Spinal cord (tissue), 9 donors: ENCODE measurements at regions not wholly inside any gene's neighbourhood (a gene's known extent, or its start where the extent isn't known, plus 50 kb on each side); places are given as distances from the start of the nearest gene placed in this dataset.
"Not testable (repeated sequence)": the region's sequence is repeated elsewhere in the genome, so short reads cannot be mapped to it uniquely, and the experiment has no call there.

Experiments used
- DNase-seq, 6 donors: peaks; one replicate each; pipeline versions ENCODE4 v3.0.0 to v3.0.0-alpha.2; 2013 to 2015; ENCODE audit warnings: low spot score in 6 of 6, low read depth in 4 of 6
- H3K27ac ChIP-seq: one replicate; pipeline ENCODE4 v1.5.1; 2013; ENCODE audit warnings: low read depth, low read length, control low read depth
- H3K27me3 ChIP-seq: one replicate; pipeline ENCODE4 v1.6.1; 2013; ENCODE audit warnings: low read length; ENCODE audit not compliant: control insufficient read depth, insufficient read depth
- H3K36me3 ChIP-seq: one replicate; pipeline ENCODE4 v1.6.1; 2013; ENCODE audit warnings: low read length; ENCODE audit not compliant: control insufficient read depth, insufficient read depth
- H3K4me1 ChIP-seq: one replicate; pipeline ENCODE4 v1.6.1; 2013; ENCODE audit warnings: low read length; ENCODE audit not compliant: control insufficient read depth, insufficient read depth
- H3K4me3 ChIP-seq: one replicate; pipeline ENCODE4 v1.5.1; 2013; ENCODE audit warnings: low read depth, low read length, control low read depth
- H3K9me3 ChIP-seq: one replicate; pipeline ENCODE4 v1.6.1; 2013; ENCODE audit warnings: low read length; ENCODE audit not compliant: control insufficient read depth, insufficient read depth
- WGBS: methylation state at CpG from one replicate; pipeline ENCODE4 v1.1.5; 2013; ENCODE audit warnings: missing lambda C conversion rate; ENCODE audit not compliant: insufficient coverage; 5-methylcytosine and 5-hydroxymethylcytosine counted together
- donor health status: healthy.

DNA sequence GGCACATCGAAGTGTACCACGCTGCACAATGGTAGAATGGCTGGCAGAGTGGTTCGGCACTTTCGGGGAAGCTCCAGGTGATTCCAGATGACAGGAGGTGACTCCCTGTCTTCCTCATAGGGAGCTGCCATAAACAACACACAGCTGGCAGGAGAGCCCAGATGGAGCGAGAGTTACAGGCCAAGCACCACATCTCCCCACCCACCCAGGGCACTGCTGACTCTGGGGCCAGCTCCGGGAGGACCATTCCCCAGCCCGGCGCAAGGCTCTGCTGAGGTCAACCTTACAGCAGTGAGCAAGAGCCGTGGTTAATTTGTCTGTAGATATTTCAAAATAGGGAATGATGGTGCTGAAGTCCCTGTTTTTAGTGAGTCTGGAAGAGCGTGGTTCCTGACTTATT is 78.8 kb upstream of the HMGXB4 start:
- WGBS = 92% methylated on average over 5 of the region's 10 CpGs
- Histone ChIP-seq H3K36me3 (no peaks in the 10 kb centered on the region), H3K4me3 (no peak overlapping the region), H3K27ac (no peak overlapping the region), H3K9me3 (peaks cover 5% of the 10 kb centered on the region), H3K4me1 (no peaks in the 10 kb centered on the region), H3K27me3 (no peaks in the 10 kb centered on the region)
- DNase-seq = no peak

DNA sequence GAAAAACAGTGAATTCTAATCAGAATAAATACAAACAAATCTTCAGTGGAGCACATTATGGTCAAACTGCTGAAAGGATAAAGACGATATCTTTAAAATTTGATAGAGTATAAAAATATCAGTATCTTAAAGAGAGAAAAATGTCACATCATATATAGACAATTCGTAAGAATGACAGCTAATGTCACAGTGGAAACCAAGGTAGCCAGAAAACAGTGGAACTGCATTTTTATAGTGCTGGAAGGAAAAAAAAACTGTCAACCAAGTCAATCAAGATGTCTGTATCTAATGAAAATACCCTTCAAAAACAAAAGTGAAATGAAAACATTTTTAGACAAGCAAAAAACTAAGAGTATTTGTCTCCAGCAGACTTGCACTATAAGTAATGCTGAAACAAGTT is 73.4 kb upstream of the HMGXB4 start:
- H3K27ac ChIP-seq = no peak overlapping the region
- no peak for DNase-seq
- WGBS = no CpG with 5 or more reads among the region's 2 CpGs
- H3K36me3 ChIP-seq = no peaks in the 10 kb centered on the region
- no peaks in the 10 kb centered on the region for H3K27me3 ChIP-seq
- peaks cover under 1% of the 10 kb centered on the region for H3K9me3 ChIP-seq
- H3K4me1 ChIP-seq = no peaks in the 10 kb centered on the region
- no peak overlapping the region for H3K4me3 ChIP-seq

DNA sequence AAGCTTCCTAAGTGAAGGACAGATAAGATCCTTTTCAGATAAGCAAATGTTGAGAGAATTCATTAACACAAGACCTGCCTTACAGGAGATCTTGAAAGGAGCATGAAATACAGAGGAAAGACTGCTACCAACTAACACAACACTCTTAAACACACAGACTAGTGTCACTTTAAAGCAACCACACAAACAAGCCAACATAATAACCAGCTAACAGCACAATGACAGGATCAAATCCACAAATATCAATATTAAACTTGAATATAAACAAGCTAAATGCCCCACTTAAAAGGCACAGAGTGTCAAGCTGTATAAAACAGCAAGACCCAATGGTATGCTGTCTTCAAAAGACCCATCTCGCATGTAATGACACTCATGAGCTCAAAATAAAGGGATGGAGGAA is 70.8 kb upstream of the HMGXB4 start:
- no peak overlapping the region for H3K4me3 ChIP-seq
- H3K27ac ChIP-seq = no peak overlapping the region
- no peaks in the 10 kb centered on the region for H3K27me3 ChIP-seq
- WGBS = no CpG with 5 or more reads among the region's 1 CpG
- no peaks in the 10 kb centered on the region for H3K36me3 ChIP-seq
- peaks cover 2% of the 10 kb centered on the region for H3K9me3 ChIP-seq
- H3K4me1 ChIP-seq = no peaks in the 10 kb centered on the region
- no peak for DNase-seq

DNA sequence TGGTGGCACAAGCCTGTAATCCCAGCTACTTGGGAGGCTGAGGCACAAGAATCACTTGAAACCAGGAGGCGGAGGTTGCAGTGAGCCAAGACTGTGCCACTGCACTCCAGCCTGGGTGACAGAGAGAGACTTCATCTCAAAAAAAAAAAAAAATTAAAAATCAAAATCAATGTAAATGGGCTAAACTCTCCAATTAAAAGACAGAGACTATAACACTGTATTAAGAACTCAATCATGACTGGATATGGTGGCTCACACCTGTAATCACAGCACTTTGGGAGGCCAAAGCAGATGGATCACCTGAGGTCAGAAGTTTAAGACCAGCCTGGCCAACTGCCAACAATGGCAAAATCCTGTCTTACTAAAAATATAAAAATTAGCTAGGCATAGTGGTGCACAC is 68.4 kb upstream of the HMGXB4 start:
- not testable (repeated sequence) for H3K4me1 ChIP-seq, H3K4me3 ChIP-seq, H3K36me3 ChIP-seq, H3K9me3 ChIP-seq, H3K27ac ChIP-seq, H3K27me3 ChIP-seq, DNase-seq
- WGBS = no CpG with 5 or more reads among the region's 1 CpG

DNA sequence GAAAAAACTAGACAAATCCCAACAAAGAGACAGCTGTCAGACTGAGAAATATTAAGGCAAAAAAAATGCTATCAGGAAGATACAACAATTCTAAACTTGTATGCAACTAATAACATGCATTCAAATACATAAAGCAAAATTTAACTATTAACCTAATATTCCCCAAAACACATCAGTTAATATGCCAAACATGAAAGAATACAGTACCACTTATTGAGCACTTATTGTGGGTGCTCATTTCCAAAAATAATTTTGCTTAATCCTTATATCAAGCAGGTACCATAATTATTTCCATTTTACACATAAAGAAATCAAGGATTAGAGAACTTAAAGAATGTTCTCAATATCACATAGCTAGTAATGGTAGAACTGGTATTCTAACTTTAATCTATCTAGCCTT is 67.7 kb upstream of the HMGXB4 start:
- H3K4me3 ChIP-seq = no peak overlapping the region
- no peak overlapping the region for H3K27ac ChIP-seq
- H3K36me3 ChIP-seq = no peaks in the 10 kb centered on the region
- DNase-seq = no peak
- H3K4me1 ChIP-seq = no peaks in the 10 kb centered on the region
- peaks cover 2% of the 10 kb centered on the region for H3K9me3 ChIP-seq
- H3K27me3 ChIP-seq = no peaks in the 10 kb centered on the region

DNA sequence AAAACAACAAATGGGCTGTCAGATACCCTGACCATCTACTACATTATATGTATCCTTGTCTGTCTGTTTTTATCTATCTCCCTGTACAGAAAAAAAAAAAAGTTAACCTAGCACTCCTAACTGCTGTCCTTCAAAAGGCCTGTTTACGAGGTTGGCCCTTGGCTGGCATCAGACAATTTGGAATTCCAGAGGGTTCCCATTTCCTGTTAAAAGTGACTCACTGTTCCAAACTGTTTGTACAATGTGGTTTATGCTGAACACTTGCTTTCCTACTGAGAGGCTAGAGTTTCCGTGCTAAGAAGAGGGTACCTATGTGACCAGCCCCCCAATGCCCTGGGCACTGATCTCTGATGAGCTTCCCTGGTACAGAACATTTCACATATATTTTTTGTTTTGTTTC is 65.9 kb upstream of the HMGXB4 start:
- no CpG with 5 or more reads among the region's 2 CpGs for WGBS
- H3K9me3 ChIP-seq = peaks cover 2% of the 10 kb centered on the region
- H3K27me3 ChIP-seq = no peaks in the 10 kb centered on the region
- no peak for DNase-seq
- no peak overlapping the region for H3K27ac ChIP-seq
- H3K4me1 ChIP-seq = no peaks in the 10 kb centered on the region
- H3K36me3 ChIP-seq = no peaks in the 10 kb centered on the region
- no peak overlapping the region for H3K4me3 ChIP-seq

DNA sequence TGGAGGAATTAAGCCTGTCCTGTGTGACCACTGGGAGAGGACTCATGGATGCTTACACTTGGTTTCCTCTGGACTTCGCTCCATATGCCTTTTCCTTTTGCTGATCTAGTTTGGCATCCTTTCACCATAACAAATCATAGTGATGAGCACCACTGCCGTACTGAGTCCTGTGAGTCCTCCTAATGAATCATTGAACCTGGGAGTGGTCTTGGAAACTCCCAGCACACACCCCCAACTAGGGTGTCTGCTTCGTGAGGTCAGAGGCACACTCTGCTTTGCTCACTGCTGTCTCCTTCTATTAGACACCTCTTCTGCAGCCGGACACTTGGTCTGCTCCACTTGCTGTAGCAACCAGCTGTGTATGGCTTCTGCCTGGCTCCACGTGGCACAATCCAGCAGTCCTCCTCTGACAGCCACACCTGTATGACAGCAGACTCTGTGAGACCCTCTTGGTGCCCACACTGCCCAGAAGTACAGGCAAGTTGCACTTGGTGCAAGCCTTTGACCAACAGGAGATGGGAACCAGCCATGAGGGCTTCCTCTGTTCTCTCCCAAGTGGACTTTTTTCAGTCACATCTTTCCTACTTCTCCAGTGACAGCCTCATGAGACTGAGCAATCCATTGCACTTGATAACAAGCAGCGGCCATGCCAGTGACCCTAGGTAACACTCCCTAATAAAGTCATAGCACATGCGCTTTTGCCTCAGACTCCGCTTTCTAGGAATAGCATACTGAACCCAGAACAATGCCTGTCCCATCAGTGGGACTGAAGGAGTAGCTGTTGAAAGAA is 65.0 kb upstream of the HMGXB4 start:
- no peak overlapping the region for H3K4me3 ChIP-seq
- 78% methylated on average over 6 of the region's 8 CpGs for WGBS
- no peaks in the 10 kb centered on the region for H3K27me3 ChIP-seq
- no peak overlapping the region for H3K27ac ChIP-seq
- H3K4me1 ChIP-seq = no peaks in the 10 kb centered on the region
- no peak for DNase-seq
- H3K9me3 ChIP-seq = peaks cover 2% of the 10 kb centered on the region
- H3K36me3 ChIP-seq = no peaks in the 10 kb centered on the region

DNA sequence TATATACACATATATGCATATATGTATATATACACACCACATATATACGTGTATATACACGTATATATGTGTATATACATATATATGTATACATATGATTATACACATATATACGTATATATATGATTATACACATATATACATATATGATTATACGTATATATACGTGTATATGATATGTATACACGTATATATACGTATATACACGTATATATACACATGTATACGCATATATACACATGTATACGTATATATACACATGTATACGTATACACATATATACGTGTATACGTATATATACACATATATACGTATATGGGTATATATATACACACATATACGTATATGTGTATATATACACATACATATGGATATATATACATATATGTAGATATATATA is 62.1 kb upstream of the HMGXB4 start:
- Histone ChIP-seq H3K4me3 (no peak overlapping the region), H3K27me3 (no peaks in the 10 kb centered on the region), H3K27ac (no peak overlapping the region), H3K9me3 (no peaks in the 10 kb centered on the region), H3K36me3 (no peaks in the 10 kb centered on the region), H3K4me1 (no peaks in the 10 kb centered on the region)
- no CpG with 5 or more reads among the region's 15 CpGs for WGBS
- DNase-seq = no peak

DNA sequence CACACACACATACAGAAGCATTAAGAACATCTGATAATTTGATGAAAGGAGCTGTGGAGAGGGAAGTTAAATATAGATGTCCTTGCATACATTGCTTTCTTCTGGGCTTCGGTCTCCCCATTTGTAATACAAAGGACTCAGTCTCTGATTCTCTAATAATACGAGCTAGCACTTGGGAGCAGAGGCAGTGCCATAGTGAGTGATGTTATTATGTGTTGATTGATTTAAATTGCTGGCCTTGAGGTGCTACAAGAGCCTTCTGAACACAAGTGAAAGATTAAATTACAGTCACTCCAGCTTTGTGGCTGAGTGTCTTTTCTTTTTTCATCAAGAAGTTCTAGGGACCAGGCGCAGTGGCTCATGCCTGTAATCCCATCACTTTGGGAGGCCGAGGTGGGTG is 61.5 kb upstream of the HMGXB4 start:
- H3K27ac ChIP-seq = no peak overlapping the region
- H3K4me1 ChIP-seq = no peaks in the 10 kb centered on the region
- peak in 1 of 6 donors; percentile 34 for DNase-seq
- H3K4me3 ChIP-seq = no peak overlapping the region
- H3K9me3 ChIP-seq = no peaks in the 10 kb centered on the region
- H3K36me3 ChIP-seq = no peaks in the 10 kb centered on the region
- H3K27me3 ChIP-seq = no peaks in the 10 kb centered on the region
- no CpG with 5 or more reads among the region's 4 CpGs for WGBS

DNA sequence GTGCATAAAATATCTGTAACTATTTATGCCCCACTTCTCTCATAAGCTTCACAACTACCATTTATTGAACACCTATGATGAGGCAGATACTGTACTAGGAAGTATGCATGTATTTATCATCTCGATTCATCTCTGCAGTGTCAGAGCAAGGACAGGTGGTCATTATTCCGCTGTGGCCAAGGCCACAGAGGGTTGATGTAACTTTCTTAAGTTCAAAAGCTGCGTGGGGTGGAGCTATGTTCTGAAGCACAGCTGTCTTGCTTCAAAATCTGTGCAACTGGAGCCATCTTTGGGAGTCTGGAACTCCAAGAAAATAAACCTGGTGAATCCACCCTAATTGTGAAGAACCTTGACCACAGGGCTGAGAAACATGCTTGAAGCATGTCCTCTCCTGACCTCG is 60.2 kb upstream of the HMGXB4 start:
- no peak for DNase-seq
- Histone ChIP-seq H3K4me1 (no peaks in the 10 kb centered on the region), H3K27ac (no peak overlapping the region), H3K9me3 (peaks cover 1% of the 10 kb centered on the region), H3K27me3 (no peaks in the 10 kb centered on the region), H3K36me3 (no peaks in the 10 kb centered on the region), H3K4me3 (no peak overlapping the region)
- 93% methylated on average over 4 of the region's 4 CpGs for WGBS
